Nephron (organoid): ENCODE measurements at regions not wholly inside any gene's neighbourhood (a gene's known extent, or its start where the extent isn't known, plus 50 kb on each side); places are given as distances from the start of the nearest gene placed in this dataset.
"Not testable (repeated sequence)": the region's sequence is repeated elsewhere in the genome, so short reads cannot be mapped to it uniquely, and the experiment has no call there.

Experiments
- H3K27ac Mint-ChIP-seq, 3 experiments: 2 replicates each; pipeline ENCODE4 v1.8.0; 2020; ENCODE audit warnings: mixed read lengths in 3 of 3, mild to moderate bottlenecking in 2 of 3, moderate library complexity in 1 of 3
- H3K27me3 Mint-ChIP-seq: 2 replicates; pipeline ENCODE4 v1.8.0; 2021; ENCODE audit warnings: low read depth, mild to moderate bottlenecking, moderate library complexity, mixed read lengths
- H3K36me3 Mint-ChIP-seq: 2 replicates; pipeline ENCODE4 v1.8.0; 2020; ENCODE audit warnings: low read depth, mixed read lengths
- H3K4me1 Mint-ChIP-seq: 2 replicates; pipeline ENCODE4 v1.8.0; 2020; ENCODE audit warnings: mixed read lengths
- H3K4me3 Mint-ChIP-seq, 3 experiments: 2 replicates each; pipeline ENCODE4 v1.8.0; 2020; ENCODE audit warnings: mild to moderate bottlenecking in 3 of 3, mixed read lengths in 3 of 3, moderate library complexity in 2 of 3
- H3K9me3 Mint-ChIP-seq: 2 replicates; pipeline ENCODE4 v1.8.0; 2020; ENCODE audit warnings: mixed read lengths
- TF ChIP-seq, protein P1 (sequence below), 3 experiments: fragments of 200-600 bp; sonication (generic); IDR thresholded peaks; one replicate each; pipeline ENCODE4 v1.5.0; 2021; ENCODE audit warnings: antibody characterized with exemption in 3 of 3; ENCODE audit not compliant: unreplicated experiment in 3 of 3

GRCh38 chr18:39311111-39311712, 1745.6 kb upstream of the CELF4 start:
- no peak overlapping the region for H3K4me3 Mint-ChIP-seq
- peaks cover 12% of the 10 kb centered on the region for H3K9me3 Mint-ChIP-seq
- TF ChIP-seq, protein P1, sequence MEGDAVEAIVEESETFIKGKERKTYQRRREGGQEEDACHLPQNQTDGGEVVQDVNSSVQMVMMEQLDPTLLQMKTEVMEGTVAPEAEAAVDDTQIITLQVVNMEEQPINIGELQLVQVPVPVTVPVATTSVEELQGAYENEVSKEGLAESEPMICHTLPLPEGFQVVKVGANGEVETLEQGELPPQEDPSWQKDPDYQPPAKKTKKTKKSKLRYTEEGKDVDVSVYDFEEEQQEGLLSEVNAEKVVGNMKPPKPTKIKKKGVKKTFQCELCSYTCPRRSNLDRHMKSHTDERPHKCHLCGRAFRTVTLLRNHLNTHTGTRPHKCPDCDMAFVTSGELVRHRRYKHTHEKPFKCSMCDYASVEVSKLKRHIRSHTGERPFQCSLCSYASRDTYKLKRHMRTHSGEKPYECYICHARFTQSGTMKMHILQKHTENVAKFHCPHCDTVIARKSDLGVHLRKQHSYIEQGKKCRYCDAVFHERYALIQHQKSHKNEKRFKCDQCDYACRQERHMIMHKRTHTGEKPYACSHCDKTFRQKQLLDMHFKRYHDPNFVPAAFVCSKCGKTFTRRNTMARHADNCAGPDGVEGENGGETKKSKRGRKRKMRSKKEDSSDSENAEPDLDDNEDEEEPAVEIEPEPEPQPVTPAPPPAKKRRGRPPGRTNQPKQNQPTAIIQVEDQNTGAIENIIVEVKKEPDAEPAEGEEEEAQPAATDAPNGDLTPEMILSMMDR (IDR thresholded peaks at IDR 0.05; ENCODE audit: unreplicated experiment in 3 of 3): no peak

DNA sequence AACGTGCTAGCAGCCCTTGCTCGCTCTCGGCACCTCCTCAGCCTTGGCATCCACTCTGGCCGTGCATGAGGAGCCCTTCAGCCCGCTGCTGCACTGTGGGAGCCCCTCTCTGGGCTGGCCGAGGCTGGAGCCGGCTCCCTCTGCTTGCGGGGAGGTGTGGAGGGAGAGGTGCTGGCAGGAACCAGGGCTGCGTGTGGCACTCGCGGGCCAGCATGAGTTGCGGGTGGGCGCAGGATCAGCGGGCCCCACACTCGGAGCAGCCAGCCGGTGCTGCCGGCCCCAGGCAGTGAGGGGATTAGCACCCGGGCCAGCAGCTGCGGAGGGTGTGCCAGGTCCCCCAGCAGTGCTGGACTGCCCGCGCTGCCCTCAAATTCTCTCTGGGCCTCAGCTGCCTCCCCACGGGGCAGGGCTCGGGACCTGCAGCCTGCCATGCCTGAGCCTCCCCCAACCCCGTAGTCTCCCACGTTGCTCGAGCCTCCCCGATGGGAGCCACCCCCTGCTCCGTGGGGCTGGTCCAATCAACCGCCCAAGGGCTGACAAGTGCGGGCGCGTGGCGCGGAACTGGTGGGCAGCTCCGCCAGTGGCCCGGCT, 1743.4 kb upstream of the CELF4 start:
- not testable (repeated sequence) for H3K4me3 Mint-ChIP-seq, H3K27ac Mint-ChIP-seq, H3K4me1 Mint-ChIP-seq, H3K27me3 Mint-ChIP-seq, H3K36me3 Mint-ChIP-seq
- H3K9me3 Mint-ChIP-seq: peaks cover 12% of the 10 kb centered on the region

More at GRCh38 chr18:39311111-39311712, 1745.6 kb upstream of the CELF4 start:
- H3K27me3 Mint-ChIP-seq: peaks cover 3% of the 10 kb centered on the region
- peaks cover 3% of the 10 kb centered on the region for H3K4me1 Mint-ChIP-seq
- no peak overlapping the region for H3K27ac Mint-ChIP-seq
- peaks cover 5% of the 10 kb centered on the region for H3K36me3 Mint-ChIP-seq

GRCh38 chr18:39305766-39306165, 1740.2 kb upstream of the CELF4 start:
- Mint-ChIP-seq H3K27ac (no peak overlapping the region), H3K4me1 (no peaks in the 10 kb centered on the region), H3K36me3 (peaks cover 5% of the 10 kb centered on the region), H3K27me3 (peaks cover 3% of the 10 kb centered on the region), H3K4me3 (no peak overlapping the region), H3K9me3 (peaks cover 12% of the 10 kb centered on the region)
- TF ChIP-seq, protein P1 (IDR thresholded peaks at IDR 0.05; ENCODE audit: unreplicated experiment in 3 of 3): no peak

DNA sequence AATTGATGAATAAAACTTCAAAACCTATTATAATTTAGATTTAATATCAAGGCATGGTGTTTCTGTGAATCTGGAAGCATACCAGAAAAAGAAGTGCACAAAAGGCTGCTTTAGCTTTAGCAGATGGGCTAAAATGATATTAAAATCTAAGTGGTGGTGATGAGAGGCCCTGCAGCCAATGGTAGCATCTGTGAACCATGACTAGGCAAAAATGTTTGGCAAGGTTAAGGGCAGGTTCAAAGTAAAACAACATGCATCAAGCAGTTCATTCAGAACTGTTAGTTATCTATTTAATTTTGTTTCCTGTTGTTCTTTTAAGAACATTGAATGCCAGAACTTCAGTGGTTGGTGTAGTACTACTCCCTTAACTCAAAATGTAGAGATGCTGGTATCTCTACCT, 1736.9 kb upstream of the CELF4 start:
- peaks cover 2% of the 10 kb centered on the region for H3K9me3 Mint-ChIP-seq
- H3K36me3 Mint-ChIP-seq: peaks cover 2% of the 10 kb centered on the region
- no peak overlapping the region for H3K4me3 Mint-ChIP-seq
- H3K27me3 Mint-ChIP-seq: peaks cover 2% of the 10 kb centered on the region
- no peaks in the 10 kb centered on the region for H3K4me1 Mint-ChIP-seq
- H3K27ac Mint-ChIP-seq: no peak overlapping the region
- TF ChIP-seq, protein P1 (IDR thresholded peaks at IDR 0.05; ENCODE audit: unreplicated experiment in 3 of 3): no peak

- Mint-ChIP-seq H3K9me3 (no peaks in the 10 kb centered on the region), H3K27me3 (no peaks in the 10 kb centered on the region), H3K4me1 (no peaks in the 10 kb centered on the region), H3K4me3 (no peak overlapping the region), H3K27ac (no peak overlapping the region), H3K36me3 (no peaks in the 10 kb centered on the region)
- TF ChIP-seq, protein P1 (IDR thresholded peaks at IDR 0.05; ENCODE audit: unreplicated experiment in 3 of 3): no peak
Measured at GRCh38 chr18:39299152-39299551, 1733.6 kb upstream of the CELF4 start.

GRCh38 chr18:39297225-39297624, 1731.6 kb upstream of the CELF4 start:
- H3K4me1 Mint-ChIP-seq: no peaks in the 10 kb centered on the region
- H3K27ac Mint-ChIP-seq: no peak overlapping the region
- no peak overlapping the region for H3K4me3 Mint-ChIP-seq
- H3K36me3 Mint-ChIP-seq: no peaks in the 10 kb centered on the region
- no peaks in the 10 kb centered on the region for H3K27me3 Mint-ChIP-seq
- TF ChIP-seq, protein P1 (IDR thresholded peaks at IDR 0.05; ENCODE audit: unreplicated experiment in 3 of 3): no peak
- H3K9me3 Mint-ChIP-seq: no peaks in the 10 kb centered on the region
